BJ (cell line): ENCODE measurements at regions not wholly inside any gene's neighbourhood (a gene's known extent, or its start where the extent isn't known, plus 50 kb on each side); places are given as distances from the start of the nearest gene placed in this dataset.

Experiments
- CTCF ChIA-PET: fragments of 350-600 bp; formaldehyde crosslinking; extraction: SDS; loops from one replicate; lab custom pipeline; 2021; ENCODE audit warnings: antibody characterized with exemption, inconsistent platforms; lab: Yijun Ruan, JAX
- POLR2A ChIA-PET: fragments of 300-600 bp; sonication (Branson Sonifier 250); formaldehyde crosslinking; extraction: SDS; loops from one replicate; lab custom pipeline; 2021; ENCODE audit warnings: antibody characterized with exemption; lab: Charles Lee
- DNase-seq: peaks from one replicate; pipeline ENCODE4 v3.0.0-alpha.2; 2011; ENCODE audit warnings: low read depth
- H3K27me3 ChIP-seq: 2 replicates; pipeline ENCODE4 v1.6.0; 2011; ENCODE audit warnings: low read length; ENCODE audit not compliant: control insufficient read depth, insufficient read depth
- H3K36me3 ChIP-seq: 2 replicates; pipeline ENCODE4 v1.5.1; 2011; ENCODE audit warnings: low read length; ENCODE audit not compliant: control insufficient read depth, insufficient read depth
- H3K4me3 ChIP-seq: 2 replicates; pipeline ENCODE4 v1.5.1; 2011; ENCODE audit warnings: low read depth, mild to moderate bottlenecking, control low read depth, low read length
- CTCF ChIP-seq: IDR thresholded peaks from 2 replicates; pipeline ENCODE4 v1.5.1; 2011; ENCODE audit warnings: low read depth, mild to moderate bottlenecking, control low read depth, inconsistent platforms, low read length, moderate library complexity; ENCODE audit not compliant: insufficient read depth

- DNase-seq, result no peak
- POLR2A ChIA-PET, result no interaction called here
Measured at GRCh38 chr14:23694949-23695663, 58.9 kb downstream of the DHRS2 start.

GRCh38 chr14:23695664-23695999 lies 59.5 kb downstream of the DHRS2 start:
- DNase-seq, result no peak
- no peaks in the 10 kb centered on the region for H3K36me3 ChIP-seq
- CTCF ChIA-PET, result interaction anchor here (0.9 to 1.5 kb wide), 5 partner anchors 18 to 215 kb away, joined by 3 to 5 read pairs (median 4); no protein-coding TSS in a partner anchor
- no peak overlapping the region for H3K4me3 ChIP-seq
- POLR2A ChIA-PET, result no interaction called here
- TF ChIP-seq CTCF, result no peak
- H3K27me3 ChIP-seq, result peaks cover 2% of the 10 kb centered on the region; the same call in 1 of the 2 replicates

More at GRCh38 chr14:23694949-23695663, 58.9 kb downstream of the DHRS2 start:
- no peak for TF ChIP-seq CTCF
- H3K4me3 ChIP-seq, result 0 out of 2 replicates have a peak overlapping the region, but pooled peaks have one; percentile 6
- peaks cover 2% of the 10 kb centered on the region; the same call in 1 of the 2 replicates for H3K27me3 ChIP-seq
- CTCF ChIA-PET, result interaction anchor here (0.6 to 2.0 kb wide), 6 partner anchors 12 to 55 kb away, joined by 3 to 5 read pairs (median 4); no protein-coding TSS in a partner anchor
- no peaks in the 10 kb centered on the region for H3K36me3 ChIP-seq

GRCh38 chr14:23696701-23697239 lies 60.6 kb downstream of the DHRS2 start:
- POLR2A ChIA-PET, result no interaction called here
- peaks cover 2% of the 10 kb centered on the region; the same call in 1 of the 2 replicates for H3K27me3 ChIP-seq
- no peak overlapping the region for H3K4me3 ChIP-seq
- no peak for TF ChIP-seq CTCF
- CTCF ChIA-PET, result interaction anchor here (0.9 to 1.5 kb wide), 3 partner anchors 17 to 214 kb away, joined by 3 to 5 read pairs (median 4); no protein-coding TSS in a partner anchor
- no peaks in the 10 kb centered on the region for H3K36me3 ChIP-seq
- DNase-seq, result no peak

GRCh38 chr14:23697680-23698079 lies 61.5 kb downstream of the DHRS2 start:
- no peaks in the 10 kb centered on the region for H3K36me3 ChIP-seq
- DNase-seq, result no peak
- H3K4me3 ChIP-seq, result no peak overlapping the region
- POLR2A ChIA-PET, result no interaction called here
- TF ChIP-seq CTCF, result no peak
- CTCF ChIA-PET, result no interaction called here
- H3K27me3 ChIP-seq, result peaks cover 2% of the 10 kb centered on the region; the same call in 1 of the 2 replicates

GRCh38 chr14:23702656-23703426 lies 66.7 kb downstream of the DHRS2 start:
- H3K27me3 ChIP-seq, result no peaks in the 10 kb centered on the region
- no peak for TF ChIP-seq CTCF
- H3K4me3 ChIP-seq, result no peak overlapping the region
- no peaks in the 10 kb centered on the region for H3K36me3 ChIP-seq
- DNase-seq, result no peak
- CTCF ChIA-PET, result no interaction called here
- POLR2A ChIA-PET, result no interaction called here
